Panc1 (cell line): ENCODE measurements at regions not wholly inside any gene's neighbourhood (a gene's known extent, or its start where the extent isn't known, plus 50 kb on each side); places are given as distances from the start of the nearest gene placed in this dataset.

ENCODE experiments used
- TCF7L2 ChIP-seq: IDR thresholded peaks from 2 replicates; pipeline ENCODE4 v1.6.1; 2011; ENCODE audit warnings: mild to moderate bottlenecking, low read depth, low read length, inconsistent platforms
- TF ChIP-seq, protein P1 (sequence below): fragments of 450-650 bp; IDR thresholded peaks from 2 replicates; pipeline ENCODE4 v1.5.1; 2017; ENCODE audit warnings: mild to moderate bottlenecking

GRCh38 chr6:141848029-141848890, 284.5 kb upstream of the GJE1 start:
- TF ChIP-seq, protein P1, sequence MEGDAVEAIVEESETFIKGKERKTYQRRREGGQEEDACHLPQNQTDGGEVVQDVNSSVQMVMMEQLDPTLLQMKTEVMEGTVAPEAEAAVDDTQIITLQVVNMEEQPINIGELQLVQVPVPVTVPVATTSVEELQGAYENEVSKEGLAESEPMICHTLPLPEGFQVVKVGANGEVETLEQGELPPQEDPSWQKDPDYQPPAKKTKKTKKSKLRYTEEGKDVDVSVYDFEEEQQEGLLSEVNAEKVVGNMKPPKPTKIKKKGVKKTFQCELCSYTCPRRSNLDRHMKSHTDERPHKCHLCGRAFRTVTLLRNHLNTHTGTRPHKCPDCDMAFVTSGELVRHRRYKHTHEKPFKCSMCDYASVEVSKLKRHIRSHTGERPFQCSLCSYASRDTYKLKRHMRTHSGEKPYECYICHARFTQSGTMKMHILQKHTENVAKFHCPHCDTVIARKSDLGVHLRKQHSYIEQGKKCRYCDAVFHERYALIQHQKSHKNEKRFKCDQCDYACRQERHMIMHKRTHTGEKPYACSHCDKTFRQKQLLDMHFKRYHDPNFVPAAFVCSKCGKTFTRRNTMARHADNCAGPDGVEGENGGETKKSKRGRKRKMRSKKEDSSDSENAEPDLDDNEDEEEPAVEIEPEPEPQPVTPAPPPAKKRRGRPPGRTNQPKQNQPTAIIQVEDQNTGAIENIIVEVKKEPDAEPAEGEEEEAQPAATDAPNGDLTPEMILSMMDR, result no peak
- no peak for TF ChIP-seq TCF7L2
